ENCODE measurements at regions not wholly inside any gene's neighbourhood (a gene's known extent, or its start where the extent isn't known, plus 50 kb on each side); places are given as distances from the start of the nearest gene placed in this dataset.

DNA sequence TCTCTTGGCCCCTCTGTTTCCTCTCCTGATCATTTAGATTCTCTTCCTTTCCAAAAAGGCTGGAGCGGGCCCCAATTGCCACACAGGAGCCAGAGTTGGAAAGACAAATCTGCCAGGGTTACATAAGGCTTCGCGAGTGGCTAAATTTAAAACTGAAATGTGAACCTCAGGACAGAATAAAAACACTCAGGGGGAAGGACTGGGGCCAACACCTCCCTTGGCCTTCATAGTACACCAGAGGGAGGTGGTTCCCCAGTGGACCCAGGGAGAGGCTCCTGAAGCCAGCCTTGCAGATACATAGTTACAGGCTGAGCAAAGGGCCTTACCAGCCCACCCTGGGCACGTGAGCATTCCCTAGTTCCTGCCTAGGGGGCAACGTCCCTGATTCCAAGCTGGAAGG, 150.1 kb downstream of the MN1 start:
- TF ChIP-seq CTCF (IDR thresholded peaks at IDR 0.05) (no peak), EZH2 (IDR thresholded peaks at IDR 0.05; ENCODE audit: borderline replicate concordance, insufficient read depth, low read depth, low read length, poor library complexity, severe bottlenecking) (no peak)
